Esophagus squamous epithelium (tissue), 4 donors: ENCODE measurements at regions not wholly inside any gene's neighbourhood (a gene's known extent, or its start where the extent isn't known, plus 50 kb on each side); places are given as distances from the start of the nearest gene placed in this dataset.

Source experiments
- CTCF ChIP-seq, 6 experiments: fragments of 450-650 bp in 4 of 6; fragments of 200-600 bp in 2 of 6; sonication (generic) in 2 of 6; IDR thresholded peaks; one replicate each; pipeline ENCODE4 v1.5.1; 2016 to 2019; ENCODE audit warnings: antibody characterized with exemption in 6 of 6, mild to moderate bottlenecking in 4 of 6, moderate library complexity in 4 of 6
- POLR2A ChIP-seq, 4 donors: fragments of 450-650 bp; IDR thresholded peaks; one replicate each; pipeline ENCODE4 v1.6.1; 2017; ENCODE audit warnings: antibody characterized with exemption in 4 of 4, mild to moderate bottlenecking in 4 of 4, moderate library complexity in 3 of 4

GRCh38 chr7:21064698-21065648, 278.3 kb upstream of the SP8 start:
- no peak for TF ChIP-seq POLR2A (IDR thresholded peaks at IDR 0.05)
- no peak for TF ChIP-seq CTCF (IDR thresholded peaks at IDR 0.05)
